ENCODE measurements at regions not wholly inside any gene's neighbourhood (a gene's known extent, or its start where the extent isn't known, plus 50 kb on each side); places are given as distances from the start of the nearest gene placed in this dataset.

- H3K36me3 Mint-ChIP-seq: no peaks in the 10 kb centered on the region
These were observed 1360.5 kb upstream of the ADGRL4 start for GRCh38 chr1:80367058-80367457.

DNA sequence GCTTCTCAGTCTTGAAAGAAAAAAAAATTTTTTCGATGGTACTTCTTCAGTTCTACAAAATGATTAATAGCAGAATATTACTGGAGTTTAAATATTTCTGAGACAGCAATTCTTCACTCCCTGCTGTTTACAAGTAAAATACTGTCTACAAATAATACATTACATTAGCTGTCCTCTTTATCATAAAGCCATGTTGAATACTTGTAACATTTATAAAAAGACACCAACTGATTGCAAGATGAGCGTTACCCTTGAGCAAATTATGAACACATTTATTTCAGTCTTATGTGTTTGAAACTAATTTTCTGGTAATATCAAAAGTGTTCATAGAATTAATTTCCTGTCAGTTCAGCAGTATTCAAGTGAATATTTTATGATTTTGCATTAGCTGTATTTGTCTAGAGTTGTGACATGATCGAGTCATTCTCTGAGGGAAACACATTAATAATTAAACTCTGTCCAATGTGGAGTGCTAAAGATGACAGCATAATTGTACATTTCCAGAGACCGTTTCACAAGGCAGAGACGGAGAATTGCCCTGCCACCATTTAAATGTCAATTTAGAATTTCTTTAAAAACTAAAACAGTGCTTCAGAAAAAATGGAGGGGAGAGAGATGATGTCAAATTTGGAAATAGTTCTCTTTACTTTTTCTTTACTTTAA lies 1359.0 kb upstream of the ADGRL4 start:
- DNase-seq: no peak
- Histone ChIP-seq H3K4me1 (ENCODE audit: control insufficient read depth in 1 of 2, insufficient read depth in 2 of 2, low read length in 2 of 2) (no peaks in the 10 kb centered on the region), H2AFZ (ENCODE audit: insufficient read depth, low read depth, low read length, poor library complexity, severe bottlenecking) (no peak overlapping the region), H3K4me2 (replicated peaks; ENCODE audit: extremely low read depth, low read length, poor library complexity, severe bottlenecking) (no peak overlapping the region), H3K9me3 (replicated peaks in 1 of 2; ENCODE audit: control insufficient read depth in 1 of 2, insufficient read depth in 1 of 2, low read length in 2 of 2) (peaks cover 0 to 5% of the 10 kb centered on the region in 2 donors), H3K27ac (ENCODE audit: low read depth in 1 of 2, low read length in 2 of 2) (no peak overlapping the region), H3K36me3 (replicated peaks in 1 of 2; ENCODE audit: control insufficient read depth in 1 of 2, insufficient read depth in 2 of 2, low read length in 2 of 2) (no peaks in the 10 kb centered on the region), H4K20me1 (ENCODE audit: insufficient read depth, low read length) (no peaks in the 10 kb centered on the region), H3K4me3 (replicated peaks in 1 of 3; ENCODE audit: low read depth in 2 of 3, low read length in 3 of 3) (no peak overlapping the region), H3K27me3 (ENCODE audit: control insufficient read depth in 2 of 2, insufficient read depth in 2 of 2, low read length in 2 of 2) (no peaks in the 10 kb centered on the region), H3K79me2 (ENCODE audit: insufficient read depth, low read length) (no peaks in the 10 kb centered on the region), H3K9ac (ENCODE audit: insufficient read depth, low read length, poor library complexity, severe bottlenecking) (no peak overlapping the region)
- Mint-ChIP-seq H3K4me3 (no peak overlapping the region), H3K27ac (no peak overlapping the region), H3K4me1 (no peaks in the 10 kb centered on the region), H3K9me3 (peaks cover 2 to 8% (median 5%) of the 10 kb centered on the region in 7 donors), H3K27me3 (ENCODE audit: low read depth in 3 of 3) (no peaks in the 10 kb centered on the region), H3K36me3 (no peaks in the 10 kb centered on the region)
- WGBS (ENCODE audit: insufficient coverage): no CpG with 5 or more reads among the region's 5 CpGs
- TF ChIP-seq CTCF (IDR thresholded peaks at IDR 0.05): no peak
- intact Hi-C loops (cut with micrococcal nuclease): no loop called here

More at GRCh38 chr1:80367058-80367457, 1360.5 kb upstream of the ADGRL4 start:
- H3K27me3 Mint-ChIP-seq (ENCODE audit: low read depth in 3 of 3): no peaks in the 10 kb centered on the region
- DNase-seq: no peak
- no peak overlapping the region for H3K4me3 Mint-ChIP-seq
- H3K4me1 Mint-ChIP-seq: no peaks in the 10 kb centered on the region
- no peak for TF ChIP-seq CTCF (IDR thresholded peaks at IDR 0.05)
- no peak overlapping the region for H3K4me2 ChIP-seq (replicated peaks; ENCODE audit: extremely low read depth, low read length, poor library complexity, severe bottlenecking)
- intact Hi-C loops (cut with micrococcal nuclease): no loop called here
- peaks cover 2 to 8% (median 4%) of the 10 kb centered on the region in 7 donors for H3K9me3 Mint-ChIP-seq
- no peak overlapping the region for H3K27ac Mint-ChIP-seq
- H3K79me2 ChIP-seq (ENCODE audit: insufficient read depth, low read length): no peaks in the 10 kb centered on the region
- no peak overlapping the region for H3K4me3 ChIP-seq (replicated peaks in 1 of 3; ENCODE audit: low read depth in 2 of 3, low read length in 3 of 3)
- H3K27me3 ChIP-seq (ENCODE audit: control insufficient read depth in 2 of 2, insufficient read depth in 2 of 2, low read length in 2 of 2): no peaks in the 10 kb centered on the region
- WGBS (ENCODE audit: insufficient coverage): 100% methylated on average over 1 of the region's 3 CpGs
- no peak overlapping the region for H3K27ac ChIP-seq (ENCODE audit: low read depth in 1 of 2, low read length in 2 of 2)
- H4K20me1 ChIP-seq (ENCODE audit: insufficient read depth, low read length): no peaks in the 10 kb centered on the region
- H3K9ac ChIP-seq (ENCODE audit: insufficient read depth, low read length, poor library complexity, severe bottlenecking): no peak overlapping the region
- no peaks in the 10 kb centered on the region for H3K4me1 ChIP-seq (ENCODE audit: control insufficient read depth in 1 of 2, insufficient read depth in 2 of 2, low read length in 2 of 2)
- no peak overlapping the region for H2AFZ ChIP-seq (ENCODE audit: insufficient read depth, low read depth, low read length, poor library complexity, severe bottlenecking)
- peaks cover 0 to 5% of the 10 kb centered on the region in 2 donors for H3K9me3 ChIP-seq (replicated peaks in 1 of 2; ENCODE audit: control insufficient read depth in 1 of 2, insufficient read depth in 1 of 2, low read length in 2 of 2)
- no peaks in the 10 kb centered on the region for H3K36me3 ChIP-seq (replicated peaks in 1 of 2; ENCODE audit: control insufficient read depth in 1 of 2, insufficient read depth in 2 of 2, low read length in 2 of 2)
